Upper lobe of left lung (tissue), 6 donors: ENCODE measurements at regions not wholly inside any gene's neighbourhood (a gene's known extent, or its start where the extent isn't known, plus 50 kb on each side); places are given as distances from the start of the nearest gene placed in this dataset.
"Not testable (repeated sequence)": the region's sequence is repeated elsewhere in the genome, so short reads cannot be mapped to it uniquely, and the experiment has no call there.

Source experiments
- ATAC-seq, 2 donors: fragments of 200-7000 bp; cut with Tn5 transposase; one replicate each; pipeline ENCODE4 v1.9.1; 2022; ENCODE audit warnings: mild to moderate bottlenecking in 2 of 2, moderate library complexity in 2 of 2; ENCODE audit not compliant: low FRiP score in 2 of 2
- DNase-seq, 2 donors: peaks; one replicate each; pipeline ENCODE4 v3.0.0-alpha.2; 2019 to 2020
- H3K27ac ChIP-seq, 4 donors: fragments of 200-600 bp; sonication (generic); one replicate each; pipeline ENCODE4 v1.5.1; 2016 to 2019
- H3K27me3 ChIP-seq, 4 donors: fragments of 200-600 bp; sonication (generic); one replicate each; pipeline ENCODE4 v1.5.1; 2017 to 2019
- H3K36me3 ChIP-seq, 4 donors: fragments of 200-600 bp; sonication (generic); one replicate each; pipeline ENCODE4 v1.5.1; 2016 to 2019
- H3K4me1 ChIP-seq, 4 donors: fragments of 200-600 bp; sonication (generic); one replicate each; pipeline ENCODE4 v1.5.1; 2018 to 2019
- H3K4me3 ChIP-seq, 4 donors: fragments of 200-600 bp; sonication (generic); one replicate each; pipeline ENCODE4 v1.5.1; 2017 to 2019; ENCODE audit warnings: mild to moderate bottlenecking in 2 of 4, moderate library complexity in 1 of 4
- H3K9me3 ChIP-seq, 4 donors: fragments of 200-600 bp; sonication (generic); one replicate each; pipeline ENCODE4 v1.5.1; 2018 to 2019
- CTCF ChIP-seq, 6 experiments: fragments of 450-650 bp in 4 of 6; fragments of 200-600 bp in 2 of 6; sonication (generic) in 2 of 6; IDR thresholded peaks; one replicate each; pipeline ENCODE4 v1.5.1; 2016 to 2019; ENCODE audit warnings: antibody characterized with exemption in 6 of 6
- EP300 ChIP-seq, 4 donors: sonication (generic); formaldehyde crosslinking; IDR thresholded peaks; one replicate each; pipeline ENCODE4 v1.5.1; 2017; ENCODE audit warnings: antibody characterized with exemption in 4 of 4, control low read depth in 2 of 4
- POLR2A ChIP-seq, 4 donors: fragments of 450-650 bp; IDR thresholded peaks; one replicate each; pipeline ENCODE4 v1.5.1; 2016 to 2017; ENCODE audit warnings: antibody characterized with exemption in 4 of 4, mild to moderate bottlenecking in 2 of 4
- POLR2AphosphoS5 ChIP-seq, 2 donors: sonication (generic); formaldehyde crosslinking; IDR thresholded peaks; one replicate each; pipeline ENCODE4 v1.5.1; 2017; ENCODE audit warnings: antibody characterized with exemption in 2 of 2
- WGBS, 2 donors: methylation state at CpG; one replicate each; pipeline ENCODE4 v1.1.5; 2017 to 2018; 5-methylcytosine and 5-hydroxymethylcytosine counted together
- donor health status: DM: no; HTN: no; CAD: no; lungs with moderate emphysema.
- donor health status: DM: no; HTN: yes; CAD: no; lungs with severe emphysema.

DNA sequence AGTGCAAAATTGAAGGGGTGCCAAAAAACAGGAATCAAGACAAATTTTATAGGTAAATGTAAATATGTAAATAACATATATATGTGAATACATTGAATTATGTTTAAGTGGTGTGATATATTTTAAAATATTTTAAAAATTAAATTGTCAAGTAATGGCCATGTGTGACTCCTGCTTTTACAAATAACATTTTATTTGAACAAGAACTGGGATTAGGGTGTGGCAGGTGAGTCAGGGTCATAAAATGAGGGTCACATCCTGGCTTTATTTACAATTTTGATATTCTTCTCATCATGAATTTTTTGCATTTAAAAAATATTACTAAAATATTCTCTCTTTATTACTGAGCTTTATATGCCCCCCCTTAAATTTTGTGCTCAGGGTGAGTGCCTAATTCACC is 601.1 kb upstream of the MAN1A1 start:
- Histone ChIP-seq H3K4me3 (no peak overlapping the region), H3K36me3 (no peaks in the 10 kb centered on the region), H3K27ac (no peak overlapping the region), H3K27me3 (no peaks in the 10 kb centered on the region), H3K4me1 (no peaks in the 10 kb centered on the region), H3K9me3 (peaks cover 0 to 5% (median 0%) of the 10 kb centered on the region in 4 donors)
- ATAC-seq (no peak), DNase-seq (no peak)
- TF ChIP-seq CTCF (IDR thresholded peaks at IDR 0.05): no peak
- no peak for TF ChIP-seq EP300 (IDR thresholded peaks at IDR 0.05)
- TF ChIP-seq POLR2AphosphoS5 (IDR thresholded peaks at IDR 0.05): no peak
- no peak for TF ChIP-seq POLR2A (IDR thresholded peaks at IDR 0.05)

DNA sequence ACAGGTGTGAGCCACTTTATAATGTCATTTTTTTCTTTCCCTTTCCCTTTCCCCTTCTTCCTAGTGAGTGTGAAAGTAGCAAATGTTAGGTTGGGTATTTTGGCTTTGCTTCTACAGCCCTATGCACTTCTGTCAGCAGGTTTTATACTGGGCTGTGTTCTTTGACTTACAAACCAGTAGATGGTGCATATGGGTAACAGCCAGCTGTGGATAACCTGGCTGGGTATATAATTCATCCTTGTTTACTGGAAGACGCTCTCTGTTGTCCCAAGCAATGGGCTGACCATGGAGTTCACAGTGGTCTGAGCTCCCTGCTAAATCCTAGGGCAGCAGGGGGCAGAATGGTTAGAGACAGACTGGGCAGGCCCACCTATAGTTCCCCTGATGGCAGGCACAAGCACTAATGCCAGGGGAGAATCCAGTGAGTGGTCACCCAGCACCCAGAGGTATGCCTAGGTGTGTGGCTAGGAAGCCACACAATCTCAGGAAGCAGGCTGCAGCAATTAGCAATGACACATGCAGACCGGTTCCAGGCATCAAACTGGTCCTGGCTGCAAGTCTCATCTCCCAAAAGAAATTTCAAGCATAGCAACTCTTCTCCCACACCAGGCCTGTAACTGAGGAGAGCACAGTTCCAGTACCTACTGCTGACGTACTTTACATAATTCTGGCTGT is 592.7 kb upstream of the MAN1A1 start:
- Histone ChIP-seq H3K27me3 (no peaks in the 10 kb centered on the region), H3K4me1 (no peaks in the 10 kb centered on the region), H3K27ac (no peak overlapping the region), H3K36me3 (no peaks in the 10 kb centered on the region), H3K9me3 (no peaks in the 10 kb centered on the region), H3K4me3 (no peak overlapping the region)
- no peak for ATAC-seq
- TF ChIP-seq EP300 (IDR thresholded peaks at IDR 0.05) (no peak), POLR2A (IDR thresholded peaks at IDR 0.05) (no peak), CTCF (IDR thresholded peaks at IDR 0.05) (no peak), POLR2AphosphoS5 (IDR thresholded peaks at IDR 0.05) (no peak)
- DNase-seq: no peak
- 88 to 90% methylated on average over 3 of the region's 3 CpGs for WGBS, 2 donors

GRCh38 chr6:119938752-119939151 is 589.2 kb upstream of the MAN1A1 start:
- Histone ChIP-seq H3K27ac (no peak overlapping the region), H3K36me3 (no peaks in the 10 kb centered on the region), H3K27me3 (no peaks in the 10 kb centered on the region), H3K4me3 (no peak overlapping the region), H3K9me3 (no peaks in the 10 kb centered on the region), H3K4me1 (no peaks in the 10 kb centered on the region)
- TF ChIP-seq POLR2AphosphoS5 (IDR thresholded peaks at IDR 0.05) (no peak), POLR2A (IDR thresholded peaks at IDR 0.05) (no peak), CTCF (IDR thresholded peaks at IDR 0.05) (no peak), EP300 (IDR thresholded peaks at IDR 0.05) (no peak)
- ATAC-seq (no peak), DNase-seq (no peak)
- WGBS, 2 donors: 21 to 37% methylated on average over 1 of the region's 1 CpG

- ATAC-seq: no peak
- TF ChIP-seq POLR2A (IDR thresholded peaks at IDR 0.05): no peak
- TF ChIP-seq CTCF (IDR thresholded peaks at IDR 0.05): no peak
- TF ChIP-seq EP300 (IDR thresholded peaks at IDR 0.05): no peak
- TF ChIP-seq POLR2AphosphoS5 (IDR thresholded peaks at IDR 0.05): no peak
- H3K4me1 ChIP-seq: no peaks in the 10 kb centered on the region
- H3K36me3 ChIP-seq: no peaks in the 10 kb centered on the region
- 60 to 65% methylated on average over 1 of the region's 1 CpG for WGBS, 2 donors
- no peaks in the 10 kb centered on the region for H3K9me3 ChIP-seq
- H3K27ac ChIP-seq: no peak overlapping the region
- H3K27me3 ChIP-seq: no peaks in the 10 kb centered on the region
- H3K4me3 ChIP-seq: no peak overlapping the region
- DNase-seq: no peak
These were observed 585.3 kb upstream of the MAN1A1 start for GRCh38 chr6:119934816-119935215.

GRCh38 chr6:119929121-119929520 is 579.6 kb upstream of the MAN1A1 start:
- Histone ChIP-seq H3K27ac (no peak overlapping the region), H3K9me3 (peaks cover 5 to 12% (median 8%) of the 10 kb centered on the region in 4 donors), H3K4me1 (no peaks in the 10 kb centered on the region), H3K27me3 (no peaks in the 10 kb centered on the region), H3K36me3 (no peaks in the 10 kb centered on the region), H3K4me3 (no peak overlapping the region)
- TF ChIP-seq POLR2A (IDR thresholded peaks at IDR 0.05): no peak
- no peak for TF ChIP-seq EP300 (IDR thresholded peaks at IDR 0.05)
- no peak for TF ChIP-seq CTCF (IDR thresholded peaks at IDR 0.05)
- no peak for TF ChIP-seq POLR2AphosphoS5 (IDR thresholded peaks at IDR 0.05)
- no peak for DNase-seq
- no peak for ATAC-seq
- 59 to 70% methylated on average over 2 of the region's 2 CpGs for WGBS, 2 donors

DNA sequence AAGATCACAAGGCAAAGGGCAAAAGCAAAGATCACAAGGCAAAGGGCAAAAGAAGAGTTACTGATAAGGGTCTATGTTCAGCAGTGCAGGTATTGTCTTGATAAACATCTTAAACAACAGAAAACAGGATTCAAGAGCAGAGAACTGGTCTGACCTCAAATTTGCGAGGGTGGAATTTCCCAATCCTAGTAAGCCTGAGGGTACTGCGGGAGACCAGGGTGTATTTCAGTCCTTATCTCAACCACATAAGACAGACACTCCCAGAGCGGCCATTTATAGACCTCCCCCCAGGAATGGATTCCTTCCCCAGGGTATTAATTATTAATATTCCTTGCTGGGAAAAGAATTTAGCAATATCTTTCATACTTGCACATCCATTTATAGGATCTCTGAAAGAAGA is 575.3 kb upstream of the MAN1A1 start:
- peaks cover 16 to 33% (median 24%) of the 10 kb centered on the region in 4 donors for H3K9me3 ChIP-seq
- not testable (repeated sequence) for ATAC-seq, H3K36me3 ChIP-seq, H3K4me3 ChIP-seq, H3K4me1 ChIP-seq, DNase-seq, H3K27ac ChIP-seq, H3K27me3 ChIP-seq
- WGBS, 2 donors: 90 to 95% methylated on average over 3 of the region's 3 CpGs
